ENCODE measurements at regions not wholly inside any gene's neighbourhood (a gene's known extent, or its start where the extent isn't known, plus 50 kb on each side); places are given as distances from the start of the nearest gene placed in this dataset.

GRCh38 chr5:125834438-125835115 is 588.6 kb upstream of the GRAMD2B start:
- Histone ChIP-seq H3K9me3 (replicated peaks; ENCODE audit: control insufficient read depth, insufficient read depth, low read length) (no peaks in the 10 kb centered on the region), H3K4me1 (ENCODE audit: control insufficient read depth, extremely low read depth, insufficient read depth, low read length) (no peaks in the 10 kb centered on the region), H4K20me1 (replicated peaks; ENCODE audit: control insufficient read depth, extremely low read depth, insufficient read depth, low read length) (no peaks in the 10 kb centered on the region), H3K4me3 (replicated peaks in 1 of 3; ENCODE audit: insufficient read depth in 1 of 3, low read depth in 1 of 3, low read length in 3 of 3) (no peak overlapping the region), H2AFZ (ENCODE audit: low read depth, low read length) (no peak overlapping the region), H3K9me1 (replicated peaks; ENCODE audit: control insufficient read depth, extremely low read depth, insufficient read depth, low read length) (no peaks in the 10 kb centered on the region), H3K79me2 (ENCODE audit: control insufficient read depth, insufficient read depth, low read length) (no peaks in the 10 kb centered on the region), H3K36me3 (ENCODE audit: control insufficient read depth in 2 of 2, extremely low read depth in 1 of 2, insufficient read depth in 2 of 2, low read length in 2 of 2) (no peaks in the 10 kb centered on the region), H3K27ac (ENCODE audit: insufficient read depth, low read depth, low read length) (no peak overlapping the region), H3K4me2 (ENCODE audit: insufficient read depth, low read length) (no peak overlapping the region), H3K9ac (replicated peaks; ENCODE audit: extremely low read depth, insufficient read depth, low read length) (no peak overlapping the region), H3K27me3 (ENCODE audit: control insufficient read depth in 2 of 2, insufficient read depth in 2 of 2, low read length in 2 of 2) (no peaks in the 10 kb centered on the region)
- CTCF ChIA-PET = interaction anchor here (1.1 to 1.7 kb wide), 16 partner anchors 12 to 1890 kb away, joined by 3 to 10 read pairs (median 4); no protein-coding TSS in a partner anchor
- no peak for TF ChIP-seq CTCF (IDR thresholded peaks at IDR 0.05; ENCODE audit: extremely low read depth in 1 of 2, insufficient read depth in 1 of 2, low read depth in 1 of 2, low read length in 2 of 2)
- TF ChIP-seq MAX (IDR thresholded peaks at IDR 0.05; ENCODE audit: insufficient read depth, insufficient read length) = no peak
- TF ChIP-seq POLR2AphosphoS5 (IDR thresholded peaks at IDR 0.05; ENCODE audit: insufficient read depth, low read depth, low read length) = no peak
- TF ChIP-seq MYC (IDR thresholded peaks at IDR 0.05; ENCODE audit: low read depth, low read length) = no peak
- no peak for TF ChIP-seq JUN (IDR thresholded peaks at IDR 0.05; ENCODE audit: borderline replicate concordance, insufficient read depth, insufficient read length, low read depth)
- TF ChIP-seq POLR2A (IDR thresholded peaks at IDR 0.05; ENCODE audit: low read depth, low read length) = no peak
- TF ChIP-seq FOS (IDR thresholded peaks at IDR 0.05; ENCODE audit: borderline replicate concordance, insufficient read depth, low read length) = no peak
- no peak for TF ChIP-seq GATA2 (IDR thresholded peaks at IDR 0.05; ENCODE audit: insufficient read depth, insufficient read length, low read depth, low read length)
- no peak for TF ChIP-seq EZH2 (IDR thresholded peaks at IDR 0.05; ENCODE audit: borderline replicate concordance, low read depth, low read length, severe bottlenecking)
- DNase-seq (ENCODE audit: low read depth, low spot score) = no peak
- no TSS peak for BruUV-seq (replicated peaks)
- intact Hi-C loops (cut with micrococcal nuclease) = loop anchor here (2.0 to 5.0 kb wide), 5 partner anchors 282 to 1184 kb away; partner anchors contain the start of gene ZNF608
- no peak for FAIRE-seq
- dilution Hi-C loops (cut with MboI; ENCODE audit: extremely low pct_ligation_motif_present, low sequenced_read_pairs) = no loop called here
- POLR2A ChIA-PET = no interaction called here

Data from endothelial cell of umbilical vein (primary cell).